ENCODE measurements at regions not wholly inside any gene's neighbourhood (a gene's known extent, or its start where the extent isn't known, plus 50 kb on each side); places are given as distances from the start of the nearest gene placed in this dataset.

- no peak for ATAC-seq
- no peak for TF ChIP-seq ZC3H10 (CRISPR knock-in tag; IDR thresholded peaks at IDR 0.05)
- TF ChIP-seq, protein P1, sequence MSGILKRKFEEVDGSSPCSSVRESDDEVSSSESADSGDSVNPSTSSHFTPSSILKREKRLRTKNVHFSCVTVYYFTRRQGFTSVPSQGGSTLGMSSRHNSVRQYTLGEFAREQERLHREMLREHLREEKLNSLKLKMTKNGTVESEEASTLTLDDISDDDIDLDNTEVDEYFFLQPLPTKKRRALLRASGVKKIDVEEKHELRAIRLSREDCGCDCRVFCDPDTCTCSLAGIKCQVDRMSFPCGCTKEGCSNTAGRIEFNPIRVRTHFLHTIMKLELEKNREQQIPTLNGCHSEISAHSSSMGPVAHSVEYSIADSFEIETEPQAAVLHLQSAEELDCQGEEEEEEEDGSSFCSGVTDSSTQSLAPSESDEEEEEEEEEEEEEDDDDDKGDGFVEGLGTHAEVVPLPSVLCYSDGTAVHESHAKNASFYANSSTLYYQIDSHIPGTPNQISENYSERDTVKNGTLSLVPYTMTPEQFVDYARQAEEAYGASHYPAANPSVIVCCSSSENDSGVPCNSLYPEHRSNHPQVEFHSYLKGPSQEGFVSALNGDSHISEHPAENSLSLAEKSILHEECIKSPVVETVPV (CRISPR knock-in tag; IDR thresholded peaks at IDR 0.05) = no peak
- TF ChIP-seq TCF4 (CRISPR knock-in tag; IDR thresholded peaks at IDR 0.05; ENCODE audit: borderline replicate concordance) = no peak
- no peak for TF ChIP-seq ZNF70 (CRISPR knock-in tag; IDR thresholded peaks at IDR 0.05)
- TF ChIP-seq TOX (CRISPR knock-in tag; IDR thresholded peaks at IDR 0.05; ENCODE audit: borderline replicate concordance) = no peak
- no peak for TF ChIP-seq ZNF565 (CRISPR knock-in tag; conservative IDR thresholded peaks at IDR 0.05; ENCODE audit: low read depth)
- no peak for TF ChIP-seq RARB (CRISPR knock-in tag; IDR thresholded peaks at IDR 0.05)
- no peak for TF ChIP-seq PATZ1 (CRISPR knock-in tag; IDR thresholded peaks at IDR 0.05; ENCODE audit: borderline replicate concordance)
- TF ChIP-seq, protein P2, sequence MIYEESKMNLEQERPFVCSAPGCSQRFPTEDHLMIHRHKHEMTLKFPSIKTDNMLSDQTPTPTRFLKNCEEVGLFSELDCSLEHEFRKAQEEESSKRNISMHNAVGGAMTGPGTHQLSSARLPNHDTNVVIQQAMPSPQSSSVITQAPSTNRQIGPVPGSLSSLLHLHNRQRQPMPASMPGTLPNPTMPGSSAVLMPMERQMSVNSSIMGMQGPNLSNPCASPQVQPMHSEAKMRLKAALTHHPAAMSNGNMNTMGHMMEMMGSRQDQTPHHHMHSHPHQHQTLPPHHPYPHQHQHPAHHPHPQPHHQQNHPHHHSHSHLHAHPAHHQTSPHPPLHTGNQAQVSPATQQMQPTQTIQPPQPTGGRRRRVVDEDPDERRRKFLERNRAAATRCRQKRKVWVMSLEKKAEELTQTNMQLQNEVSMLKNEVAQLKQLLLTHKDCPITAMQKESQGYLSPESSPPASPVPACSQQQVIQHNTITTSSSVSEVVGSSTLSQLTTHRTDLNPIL (CRISPR knock-in tag; IDR thresholded peaks at IDR 0.05; ENCODE audit: low read depth) = no peak
- TF ChIP-seq, protein P3, sequence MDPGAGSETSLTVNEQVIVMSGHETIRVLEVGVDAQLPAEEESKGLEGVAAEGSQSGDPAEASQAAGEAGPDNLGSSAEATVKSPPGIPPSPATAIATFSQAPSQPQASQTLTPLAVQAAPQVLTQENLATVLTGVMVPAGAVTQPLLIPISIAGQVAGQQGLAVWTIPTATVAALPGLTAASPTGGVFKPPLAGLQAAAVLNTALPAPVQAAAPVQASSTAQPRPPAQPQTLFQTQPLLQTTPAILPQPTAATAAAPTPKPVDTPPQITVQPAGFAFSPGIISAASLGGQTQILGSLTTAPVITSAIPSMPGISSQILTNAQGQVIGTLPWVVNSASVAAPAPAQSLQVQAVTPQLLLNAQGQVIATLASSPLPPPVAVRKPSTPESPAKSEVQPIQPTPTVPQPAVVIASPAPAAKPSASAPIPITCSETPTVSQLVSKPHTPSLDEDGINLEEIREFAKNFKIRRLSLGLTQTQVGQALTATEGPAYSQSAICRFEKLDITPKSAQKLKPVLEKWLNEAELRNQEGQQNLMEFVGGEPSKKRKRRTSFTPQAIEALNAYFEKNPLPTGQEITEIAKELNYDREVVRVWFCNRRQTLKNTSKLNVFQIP (CRISPR knock-in tag; IDR thresholded peaks at IDR 0.05; ENCODE audit: borderline replicate concordance, low read depth) = no peak
- TF ChIP-seq ZFP30 (CRISPR knock-in tag; IDR thresholded peaks at IDR 0.05) = no peak
- no peak for TF ChIP-seq PPARA (CRISPR knock-in tag; IDR thresholded peaks at IDR 0.05; ENCODE audit: borderline replicate concordance)
- no peak for TF ChIP-seq ZFP3 (CRISPR knock-in tag; IDR thresholded peaks at IDR 0.05)
- TF ChIP-seq OSR1 (CRISPR knock-in tag; IDR thresholded peaks at IDR 0.05) = no peak
- TF ChIP-seq, protein P4, sequence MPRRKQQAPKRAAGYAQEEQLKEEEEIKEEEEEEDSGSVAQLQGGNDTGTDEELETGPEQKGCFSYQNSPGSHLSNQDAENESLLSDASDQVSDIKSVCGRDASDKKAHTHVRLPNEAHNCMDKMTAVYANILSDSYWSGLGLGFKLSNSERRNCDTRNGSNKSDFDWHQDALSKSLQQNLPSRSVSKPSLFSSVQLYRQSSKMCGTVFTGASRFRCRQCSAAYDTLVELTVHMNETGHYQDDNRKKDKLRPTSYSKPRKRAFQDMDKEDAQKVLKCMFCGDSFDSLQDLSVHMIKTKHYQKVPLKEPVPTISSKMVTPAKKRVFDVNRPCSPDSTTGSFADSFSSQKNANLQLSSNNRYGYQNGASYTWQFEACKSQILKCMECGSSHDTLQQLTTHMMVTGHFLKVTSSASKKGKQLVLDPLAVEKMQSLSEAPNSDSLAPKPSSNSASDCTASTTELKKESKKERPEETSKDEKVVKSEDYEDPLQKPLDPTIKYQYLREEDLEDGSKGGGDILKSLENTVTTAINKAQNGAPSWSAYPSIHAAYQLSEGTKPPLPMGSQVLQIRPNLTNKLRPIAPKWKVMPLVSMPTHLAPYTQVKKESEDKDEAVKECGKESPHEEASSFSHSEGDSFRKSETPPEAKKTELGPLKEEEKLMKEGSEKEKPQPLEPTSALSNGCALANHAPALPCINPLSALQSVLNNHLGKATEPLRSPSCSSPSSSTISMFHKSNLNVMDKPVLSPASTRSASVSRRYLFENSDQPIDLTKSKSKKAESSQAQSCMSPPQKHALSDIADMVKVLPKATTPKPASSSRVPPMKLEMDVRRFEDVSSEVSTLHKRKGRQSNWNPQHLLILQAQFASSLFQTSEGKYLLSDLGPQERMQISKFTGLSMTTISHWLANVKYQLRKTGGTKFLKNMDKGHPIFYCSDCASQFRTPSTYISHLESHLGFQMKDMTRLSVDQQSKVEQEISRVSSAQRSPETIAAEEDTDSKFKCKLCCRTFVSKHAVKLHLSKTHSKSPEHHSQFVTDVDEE (CRISPR knock-in tag; IDR thresholded peaks at IDR 0.05) = no peak
- TF ChIP-seq ZNF8 (CRISPR knock-in tag; IDR thresholded peaks at IDR 0.05) = no peak
Observed at GRCh38 chr2:173552531-173552930, 197.9 kb downstream of the CDCA7 start.

DNA sequence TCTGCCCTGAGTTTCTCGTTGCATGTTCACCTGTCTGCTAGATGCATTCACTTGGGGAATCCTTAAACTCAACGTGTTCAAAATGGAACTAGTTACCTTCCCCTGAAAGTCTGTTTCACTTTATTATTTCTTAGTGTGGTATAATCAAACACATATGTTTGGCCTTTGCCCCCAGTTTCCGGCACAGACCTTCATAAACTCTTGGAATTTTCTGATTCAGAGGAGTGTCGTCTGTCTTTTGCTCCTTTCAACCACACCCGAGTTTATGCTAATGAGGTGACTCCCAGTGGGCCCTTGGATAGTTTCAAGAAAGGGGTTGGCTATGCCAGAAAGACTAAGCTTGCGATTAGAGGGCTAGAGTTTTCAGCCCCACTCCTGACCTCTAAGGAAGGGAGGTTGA, 198.9 kb downstream of the CDCA7 start:
- TF ChIP-seq TCF4 (CRISPR knock-in tag; IDR thresholded peaks at IDR 0.05; ENCODE audit: borderline replicate concordance) (no peak), ZNF70 (CRISPR knock-in tag; IDR thresholded peaks at IDR 0.05) (no peak), SNAI2 (CRISPR knock-in tag; IDR thresholded peaks at IDR 0.05) (no peak), PPARA (CRISPR knock-in tag; IDR thresholded peaks at IDR 0.05; ENCODE audit: borderline replicate concordance) (no peak), TOX (CRISPR knock-in tag; IDR thresholded peaks at IDR 0.05; ENCODE audit: borderline replicate concordance) (no peak), PATZ1 (CRISPR knock-in tag; IDR thresholded peaks at IDR 0.05; ENCODE audit: borderline replicate concordance) (no peak), CSDC2 (CRISPR knock-in tag; IDR thresholded peaks at IDR 0.05) (no peak), RARB (CRISPR knock-in tag; IDR thresholded peaks at IDR 0.05) (no peak), ESRRG (CRISPR knock-in tag; IDR thresholded peaks at IDR 0.05) (no peak), ISL1 (CRISPR knock-in tag; IDR thresholded peaks at IDR 0.05) (no peak), OSR1 (CRISPR knock-in tag; IDR thresholded peaks at IDR 0.05) (no peak), ZFP3 (CRISPR knock-in tag; IDR thresholded peaks at IDR 0.05) (no peak), ZFP30 (CRISPR knock-in tag; IDR thresholded peaks at IDR 0.05) (no peak), ZNF565 (CRISPR knock-in tag; conservative IDR thresholded peaks at IDR 0.05; ENCODE audit: low read depth) (no peak), ARNTL (CRISPR knock-in tag; IDR thresholded peaks at IDR 0.05; ENCODE audit: borderline replicate concordance, low read depth) (no peak), GLIS3 (CRISPR knock-in tag; IDR thresholded peaks at IDR 0.05) (no peak)
- TF ChIP-seq, protein P2 (CRISPR knock-in tag; IDR thresholded peaks at IDR 0.05; ENCODE audit: low read depth) = no peak
- TF ChIP-seq, protein P4 (CRISPR knock-in tag; IDR thresholded peaks at IDR 0.05) = no peak
- peak; percentile 65 for ATAC-seq

All from SK-N-SH treated with all-trans-retinoic acid at 6 μM for 48 hours (cell line).